Endodermal cell (in vitro differentiated cells): ENCODE measurements at regions not wholly inside any gene's neighbourhood (a gene's known extent, or its start where the extent isn't known, plus 50 kb on each side); places are given as distances from the start of the nearest gene placed in this dataset.

Experiments used
- DNase-seq: peaks from one replicate; pipeline ENCODE4 v3.0.0-alpha.2; 2017
- H3K27ac ChIP-seq: 2 replicates; pipeline ENCODE4 v1.5.1; 2013; ENCODE audit warnings: mild to moderate bottlenecking, low read depth, low read length, moderate library complexity
- H3K27me3 ChIP-seq: 2 replicates; pipeline ENCODE4 v1.6.1; 2013; ENCODE audit warnings: mild to moderate bottlenecking, low read length, moderate library complexity; ENCODE audit not compliant: insufficient read depth, control insufficient read depth, poor library complexity, severe bottlenecking
- H3K36me3 ChIP-seq: 2 replicates; pipeline ENCODE4 v1.7.0; 2013; ENCODE audit warnings: mild to moderate bottlenecking, low read length, moderate library complexity; ENCODE audit not compliant: control insufficient read depth, insufficient read depth
- H3K4me1 ChIP-seq: one replicate; pipeline ENCODE4 v1.7.0; 2013; ENCODE audit warnings: low read length; ENCODE audit not compliant: control insufficient read depth, insufficient read depth
- H3K4me3 ChIP-seq: 2 replicates; pipeline ENCODE4 v1.5.1; 2013; ENCODE audit warnings: mild to moderate bottlenecking, low read length, moderate library complexity
- H3K9ac ChIP-seq: 2 replicates; pipeline ENCODE4 v1.6.1; 2013; ENCODE audit warnings: mild to moderate bottlenecking, low read length, moderate library complexity; ENCODE audit not compliant: poor library complexity, severe bottlenecking; ENCODE audit errors: extremely low read depth
- H3K9me3 ChIP-seq: 2 replicates; pipeline ENCODE4 v1.6.1; 2013; ENCODE audit warnings: mild to moderate bottlenecking, low read length, moderate library complexity; ENCODE audit not compliant: control insufficient read depth
- H3K27ac Mint-ChIP-seq: 2 replicates; pipeline ENCODE4 v1.8.0; 2020; ENCODE audit warnings: mixed read lengths
- H3K27me3 Mint-ChIP-seq: 2 replicates; pipeline ENCODE4 v1.8.0; 2021; ENCODE audit warnings: mild to moderate bottlenecking, mixed read lengths; ENCODE audit not compliant: insufficient read depth
- H3K36me3 Mint-ChIP-seq: 2 replicates; pipeline ENCODE4 v1.8.0; 2020; ENCODE audit warnings: low read depth, mixed read lengths
- H3K4me1 Mint-ChIP-seq: 2 replicates; pipeline ENCODE4 v1.8.0; 2020; ENCODE audit warnings: mixed read lengths
- H3K4me3 Mint-ChIP-seq: 2 replicates; pipeline ENCODE4 v1.8.0; 2020; ENCODE audit warnings: mild to moderate bottlenecking, moderate library complexity, mixed read lengths
- H3K9me3 Mint-ChIP-seq: 2 replicates; pipeline ENCODE4 v1.8.0; 2020; ENCODE audit warnings: mild to moderate bottlenecking, mixed read lengths
- CTCF ChIP-seq: fragments of 200-600 bp; sonication (generic); conservative IDR thresholded peaks from 2 replicates; pipeline ENCODE4 v1.5.0; 2021; ENCODE audit warnings: antibody characterized with exemption, mild to moderate bottlenecking
- WGBS, 2 experiments: methylation state at CpG; one replicate each; pipeline versions ENCODE4 v1.1.5 to v1.1.7; 2013; ENCODE audit warnings: missing lambda C conversion rate in 2 of 2, mixed read lengths in 1 of 2; ENCODE audit not compliant: insufficient coverage in 1 of 2, insufficient read length in 1 of 2; 5-methylcytosine and 5-hydroxymethylcytosine counted together

GRCh38 chr13:39881383-39881782 lies 225.9 kb downstream of the COG6 start:
- DNase-seq: no peak
- Mint-ChIP-seq H3K27ac (no peak overlapping the region), H3K4me1 (no peaks in the 10 kb centered on the region), H3K36me3 (no peaks in the 10 kb centered on the region), H3K9me3 (peaks cover 10% of the 10 kb centered on the region), H3K4me3 (no peak overlapping the region), H3K27me3 (no peaks in the 10 kb centered on the region)
- WGBS, 2 experiments: 0 to 44% methylated on average over 1 to 2 of the region's 2 CpGs
- H3K27ac ChIP-seq: no peak overlapping the region
- H3K4me1 ChIP-seq: no peaks in the 10 kb centered on the region
- H3K9ac ChIP-seq: no peak overlapping the region
- H3K27me3 ChIP-seq: no peaks in the 10 kb centered on the region
- no peak overlapping the region for H3K4me3 ChIP-seq
- no peak for TF ChIP-seq CTCF
- peaks cover 24% of the 10 kb centered on the region for H3K9me3 ChIP-seq
- H3K36me3 ChIP-seq: no peaks in the 10 kb centered on the region

GRCh38 chr13:39881887-39882286 lies 226.4 kb downstream of the COG6 start:
- Histone ChIP-seq H3K36me3 (no peaks in the 10 kb centered on the region), H3K27me3 (no peaks in the 10 kb centered on the region), H3K27ac (no peak overlapping the region), H3K4me1 (no peaks in the 10 kb centered on the region), H3K9ac (no peak overlapping the region), H3K9me3 (peaks cover 24% of the 10 kb centered on the region), H3K4me3 (no peak overlapping the region)
- Mint-ChIP-seq H3K4me3 (no peak overlapping the region), H3K9me3 (peaks cover 10% of the 10 kb centered on the region), H3K4me1 (no peaks in the 10 kb centered on the region), H3K36me3 (no peaks in the 10 kb centered on the region), H3K27me3 (no peaks in the 10 kb centered on the region), H3K27ac (no peak overlapping the region)
- WGBS, 2 experiments: 89 to 92% methylated on average over 1 of the region's 1 CpG
- TF ChIP-seq CTCF: no peak
- no peak for DNase-seq

- DNase-seq: no peak
- no peak overlapping the region for H3K4me3 Mint-ChIP-seq
- 70% methylated on average over 1 of the region's 1 CpG; no CpG with 5 or more reads in 1 of the 2 experiments for WGBS, 2 experiments
- Histone ChIP-seq H3K9ac (no peak overlapping the region), H3K36me3 (no peaks in the 10 kb centered on the region), H3K9me3 (peaks cover 24% of the 10 kb centered on the region), H3K27me3 (no peaks in the 10 kb centered on the region), H3K27ac (no peak overlapping the region), H3K4me1 (no peaks in the 10 kb centered on the region), H3K4me3 (no peak overlapping the region)
- H3K4me1 Mint-ChIP-seq: peaks cover 8% of the 10 kb centered on the region
- H3K27ac Mint-ChIP-seq: no peak overlapping the region
- peaks cover 2% of the 10 kb centered on the region for H3K27me3 Mint-ChIP-seq
- H3K9me3 Mint-ChIP-seq: peaks cover 10% of the 10 kb centered on the region
- H3K36me3 Mint-ChIP-seq: no peaks in the 10 kb centered on the region
- TF ChIP-seq CTCF: no peak
Observed at GRCh38 chr13:39884166-39884565, 228.7 kb downstream of the COG6 start.
